ENCODE measurements at regions not wholly inside any gene's neighbourhood (a gene's known extent, or its start where the extent isn't known, plus 50 kb on each side); places are given as distances from the start of the nearest gene placed in this dataset.

GRCh38 chr13:64028551-64028950 lies 2612.9 kb upstream of the PCDH20 start:
- TF ChIP-seq GATA2 (IDR thresholded peaks at IDR 0.05; ENCODE audit: low read depth, low read length) (no peak), GATA3 (IDR thresholded peaks at IDR 0.05; ENCODE audit: low read depth, low read length) (no peak)

DNA sequence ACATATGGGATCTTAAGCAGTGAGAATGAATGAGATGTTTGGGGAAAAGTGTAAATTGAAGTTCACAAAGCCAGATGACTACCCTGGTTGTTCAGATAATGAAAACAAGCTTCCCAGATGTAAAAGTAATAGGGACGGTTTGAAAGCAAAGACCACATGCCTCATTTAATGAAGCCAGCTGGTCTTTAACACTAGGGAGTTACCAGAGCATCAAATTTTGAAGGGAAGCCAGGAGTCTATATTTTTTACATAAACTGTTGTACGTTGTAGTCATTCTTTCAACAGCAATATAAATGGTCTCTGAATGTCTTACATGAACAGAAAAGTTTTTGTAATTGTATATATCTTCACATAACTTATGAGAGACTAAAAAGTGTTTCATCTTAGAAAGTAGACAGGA lies 2604.5 kb upstream of the PCDH20 start:
- TF ChIP-seq GATA3 (IDR thresholded peaks at IDR 0.05; ENCODE audit: low read depth, low read length) (no peak), GATA2 (IDR thresholded peaks at IDR 0.05; ENCODE audit: low read depth, low read length) (no peak)

- no peak for TF ChIP-seq GATA3 (IDR thresholded peaks at IDR 0.05; ENCODE audit: low read depth, low read length)
- TF ChIP-seq GATA2 (IDR thresholded peaks at IDR 0.05; ENCODE audit: low read depth, low read length), result no peak
These were observed 2591.7 kb upstream of the PCDH20 start for GRCh38 chr13:64007339-64007738.

GRCh38 chr13:64000321-64000720 lies 2584.7 kb upstream of the PCDH20 start:
- TF ChIP-seq GATA3 (IDR thresholded peaks at IDR 0.05; ENCODE audit: low read depth, low read length) (no peak), GATA2 (IDR thresholded peaks at IDR 0.05; ENCODE audit: low read depth, low read length) (no peak)

DNA sequence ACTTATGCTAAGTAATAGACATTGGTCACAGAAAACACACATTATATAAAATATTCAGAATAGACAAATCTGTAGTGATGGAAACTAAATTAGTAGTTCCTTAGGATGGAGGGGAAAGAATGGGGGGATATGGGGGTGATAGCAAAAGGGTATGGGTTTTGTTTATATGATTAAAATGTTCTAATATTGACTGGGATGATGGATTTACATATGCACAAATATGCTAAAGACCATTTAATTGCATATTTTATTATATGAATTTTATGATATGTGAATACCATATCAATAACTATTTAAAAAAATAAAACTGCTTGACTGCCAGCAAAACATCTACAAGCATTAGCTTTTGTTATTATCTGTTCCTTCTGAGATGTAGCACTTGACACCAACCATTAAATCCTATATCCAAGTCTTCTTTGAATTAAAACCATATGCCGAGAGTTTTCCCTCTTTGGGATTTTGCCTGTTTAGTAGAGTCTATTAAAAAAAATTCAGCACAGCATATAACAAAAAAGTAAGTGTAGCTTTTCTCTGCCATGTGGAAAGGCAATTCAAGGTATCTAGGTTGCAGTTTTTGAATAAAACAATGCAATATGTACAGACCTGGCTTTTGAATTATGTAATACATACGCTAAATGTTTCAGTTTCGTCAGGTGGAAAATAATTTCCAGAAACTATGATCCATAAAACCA lies 2584.1 kb upstream of the PCDH20 start:
- TF ChIP-seq GATA2 (IDR thresholded peaks at IDR 0.05; ENCODE audit: low read depth, low read length) (no peak), GATA3 (IDR thresholded peaks at IDR 0.05; ENCODE audit: low read depth, low read length) (no peak)

DNA sequence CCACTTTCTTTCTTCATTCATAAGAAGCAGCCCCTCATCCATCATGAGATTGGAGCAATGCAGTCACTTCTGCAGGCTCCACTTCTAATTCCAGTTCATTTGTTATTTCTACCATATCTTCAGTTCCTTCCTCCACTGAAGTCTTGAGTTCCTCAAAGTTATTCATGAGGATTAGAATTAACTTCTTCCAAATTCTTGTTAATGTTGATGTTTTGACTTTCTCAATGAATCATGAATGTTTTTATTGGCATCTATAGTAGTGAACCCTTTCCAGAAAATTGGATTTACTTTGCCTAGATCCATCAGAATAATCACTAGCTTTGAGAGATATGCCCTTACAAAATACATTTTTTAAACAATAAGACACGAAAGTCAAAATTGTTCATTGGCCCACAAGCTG lies 2567.7 kb upstream of the PCDH20 start:
- TF ChIP-seq GATA3 (IDR thresholded peaks at IDR 0.05; ENCODE audit: low read depth, low read length), result no peak
- no peak for TF ChIP-seq GATA2 (IDR thresholded peaks at IDR 0.05; ENCODE audit: low read depth, low read length)

DNA sequence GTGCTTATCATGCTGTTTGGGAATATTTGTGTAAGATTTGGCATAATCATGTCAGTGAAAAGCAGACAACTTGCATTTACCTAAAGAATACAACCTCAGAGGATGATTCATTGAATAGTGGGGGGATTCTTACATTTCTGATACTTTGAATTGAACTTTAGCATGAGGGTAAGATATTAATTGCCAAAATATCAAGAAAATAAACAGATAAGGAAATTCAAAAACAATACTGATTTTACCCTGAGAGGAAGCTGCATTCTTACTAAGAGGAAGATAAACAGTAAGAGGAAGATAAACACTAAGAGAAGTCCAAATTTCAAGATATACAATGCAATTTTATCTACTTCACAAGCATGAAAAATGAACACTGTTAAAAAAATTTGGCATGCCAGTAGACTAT lies 2564.3 kb upstream of the PCDH20 start:
- no peak for TF ChIP-seq GATA3 (IDR thresholded peaks at IDR 0.05; ENCODE audit: low read depth, low read length)
- no peak for TF ChIP-seq GATA2 (IDR thresholded peaks at IDR 0.05; ENCODE audit: low read depth, low read length)

DNA sequence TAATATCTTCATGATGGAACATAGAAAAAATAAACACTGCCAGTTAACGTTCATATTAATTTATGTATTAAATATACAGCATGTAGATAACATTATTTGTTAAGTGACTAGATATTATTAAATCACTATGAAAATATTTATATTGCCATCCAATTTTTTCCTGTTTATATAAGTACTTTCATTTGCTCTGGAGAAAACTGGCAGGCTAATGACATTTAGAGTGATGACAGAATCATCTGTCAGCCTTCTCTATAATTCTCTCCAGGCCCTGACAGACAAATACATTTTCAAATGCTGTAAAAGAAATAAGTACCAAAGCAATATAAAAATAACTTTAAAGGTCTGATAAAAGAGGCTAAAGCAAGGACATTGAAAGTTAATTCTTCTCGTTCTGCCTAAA lies 2556.7 kb upstream of the PCDH20 start:
- no peak for TF ChIP-seq GATA2 (IDR thresholded peaks at IDR 0.05; ENCODE audit: low read depth, low read length)
- no peak for TF ChIP-seq GATA3 (IDR thresholded peaks at IDR 0.05; ENCODE audit: low read depth, low read length)

DNA sequence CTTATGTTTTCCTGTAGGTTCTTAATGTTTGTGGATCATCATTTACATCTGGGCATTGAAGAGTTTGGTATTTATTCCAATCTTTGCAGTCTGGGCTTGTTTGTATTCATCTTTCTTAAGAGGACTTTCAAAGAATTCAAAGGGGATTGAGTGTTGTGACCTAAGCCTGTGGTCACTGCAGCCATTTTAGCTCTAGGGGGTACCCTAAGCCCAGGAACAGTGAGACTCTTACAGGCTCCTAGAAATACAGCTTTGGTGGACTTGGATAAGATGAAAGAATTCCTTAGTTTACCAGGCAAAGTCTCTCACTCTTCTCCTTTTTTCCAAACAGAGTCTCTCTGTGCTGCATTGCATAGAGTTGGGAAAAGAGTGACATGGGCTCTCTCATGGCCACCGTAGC lies 2539.0 kb upstream of the PCDH20 start:
- TF ChIP-seq GATA2 (IDR thresholded peaks at IDR 0.05; ENCODE audit: low read depth, low read length) (no peak), GATA3 (IDR thresholded peaks at IDR 0.05; ENCODE audit: low read depth, low read length) (no peak)

- TF ChIP-seq GATA2 (IDR thresholded peaks at IDR 0.05; ENCODE audit: low read depth, low read length) (no peak), GATA3 (IDR thresholded peaks at IDR 0.05; ENCODE audit: low read depth, low read length) (no peak)
These were observed 2532.4 kb upstream of the PCDH20 start for GRCh38 chr13:63948045-63948444.

DNA sequence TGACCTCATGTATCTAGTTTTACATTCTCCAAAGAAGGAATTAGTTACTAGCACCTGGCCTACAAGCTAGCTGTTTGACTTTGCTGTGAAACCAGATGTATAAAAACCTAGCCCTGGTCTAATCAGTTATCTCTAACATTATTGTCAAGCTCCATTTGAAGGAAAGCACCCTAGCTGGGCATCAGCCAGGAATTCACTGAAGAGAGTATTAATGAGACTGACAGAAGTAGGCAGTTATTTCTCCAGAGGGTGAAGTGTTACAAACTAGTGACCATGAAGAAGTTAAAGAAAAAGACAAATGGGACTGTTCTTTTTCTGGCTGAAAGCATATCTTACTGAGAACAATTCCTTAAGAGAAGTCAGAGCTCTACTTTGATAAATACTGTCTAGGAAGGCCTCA lies 2529.3 kb upstream of the PCDH20 start:
- no peak for TF ChIP-seq GATA3 (IDR thresholded peaks at IDR 0.05; ENCODE audit: low read depth, low read length)
- TF ChIP-seq GATA2 (IDR thresholded peaks at IDR 0.05; ENCODE audit: low read depth, low read length), result no peak

GRCh38 chr13:63942372-63942771 lies 2526.7 kb upstream of the PCDH20 start:
- TF ChIP-seq GATA3 (IDR thresholded peaks at IDR 0.05; ENCODE audit: low read depth, low read length) (no peak), GATA2 (IDR thresholded peaks at IDR 0.05; ENCODE audit: low read depth, low read length) (no peak)

DNA sequence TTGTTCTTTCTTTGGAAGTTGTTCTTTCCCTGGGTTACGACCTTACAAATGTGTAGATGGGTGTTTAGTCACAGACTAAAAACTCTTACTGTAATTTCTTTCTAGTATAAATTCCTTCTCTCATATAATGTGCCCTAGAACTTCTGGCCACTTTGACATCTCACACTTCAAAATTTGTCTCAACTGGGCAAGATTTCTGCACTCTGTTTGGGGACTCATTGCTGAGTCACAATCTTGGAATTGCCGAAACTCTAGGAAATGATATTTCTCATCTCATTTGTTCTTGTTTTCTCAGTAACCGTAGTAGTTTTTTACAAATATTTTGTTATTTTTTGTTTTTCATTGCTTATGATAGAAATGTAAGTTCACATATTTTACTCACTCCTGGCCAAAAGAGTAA lies 2523.2 kb upstream of the PCDH20 start:
- TF ChIP-seq GATA2 (IDR thresholded peaks at IDR 0.05; ENCODE audit: low read depth, low read length), result no peak
- TF ChIP-seq GATA3 (IDR thresholded peaks at IDR 0.05; ENCODE audit: low read depth, low read length), result no peak

DNA sequence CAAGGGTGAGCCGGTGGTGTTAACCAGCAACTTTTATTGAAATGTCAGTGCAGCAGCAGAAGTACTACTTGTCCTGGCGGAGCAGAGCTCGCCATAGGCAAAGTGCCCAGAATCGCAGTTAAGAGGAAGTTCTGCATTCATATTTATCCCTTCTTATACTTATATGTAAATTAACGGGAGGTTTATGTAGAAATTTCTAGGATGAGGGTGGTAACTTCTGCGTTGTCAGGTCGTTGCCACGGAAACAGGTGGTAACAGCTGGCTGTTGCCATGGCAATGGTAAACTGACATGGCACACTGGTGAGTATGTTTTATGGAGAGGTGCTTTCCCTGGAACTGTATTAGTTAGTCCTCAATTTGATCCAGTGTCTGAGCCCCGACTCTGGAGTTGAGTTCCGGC lies 2494.9 kb upstream of the PCDH20 start:
- TF ChIP-seq GATA3 (IDR thresholded peaks at IDR 0.05; ENCODE audit: low read depth, low read length) (no peak), GATA2 (IDR thresholded peaks at IDR 0.05; ENCODE audit: low read depth, low read length) (no peak)

DNA sequence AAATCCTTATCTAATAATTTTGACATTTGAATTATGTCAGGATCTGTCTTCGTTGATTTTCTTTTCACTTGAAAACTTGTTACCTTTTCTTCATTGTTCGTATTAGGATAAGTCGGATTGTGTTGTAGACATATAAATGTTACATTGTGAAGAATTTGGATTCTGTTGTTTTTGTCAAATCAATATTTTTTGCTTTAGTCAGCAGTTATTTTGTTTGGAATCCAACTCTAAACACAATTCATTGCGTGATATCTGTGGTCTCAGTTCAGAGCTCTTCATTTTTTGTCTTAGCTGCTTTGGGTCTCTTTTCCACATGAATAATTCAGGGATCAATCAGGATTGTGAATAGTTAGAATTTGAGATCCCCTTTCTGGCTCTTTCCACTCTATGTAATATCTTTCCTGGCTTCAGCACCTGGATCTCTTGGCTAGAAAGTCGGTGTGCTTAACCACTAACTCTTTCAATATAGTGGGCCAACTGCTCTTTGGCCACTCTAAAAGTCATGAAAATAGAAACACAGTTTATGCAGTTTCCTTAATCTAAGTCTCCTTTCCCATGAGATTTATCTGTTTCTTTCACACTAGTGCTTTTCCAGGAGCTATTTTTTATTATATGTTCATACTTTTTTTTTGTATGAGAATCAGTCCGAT lies 2494.2 kb upstream of the PCDH20 start:
- TF ChIP-seq GATA2 (IDR thresholded peaks at IDR 0.05; ENCODE audit: low read depth, low read length) (no peak), GATA3 (IDR thresholded peaks at IDR 0.05; ENCODE audit: low read depth, low read length) (no peak)
